Vagina (tissue), 2 donors: ENCODE measurements at regions not wholly inside any gene's neighbourhood (a gene's known extent, or its start where the extent isn't known, plus 50 kb on each side); places are given as distances from the start of the nearest gene placed in this dataset.

Experiments
- DNase-seq, 2 donors: peaks; one replicate each; pipeline ENCODE4 v3.0.0-alpha.2; 2017; ENCODE audit errors: extremely low spot score in 2 of 2
- H3K27ac ChIP-seq: fragments of 200-600 bp; sonication (generic); one replicate; pipeline ENCODE4 v1.5.1; 2019
- H3K27me3 ChIP-seq: fragments of 200-600 bp; sonication (generic); one replicate; pipeline ENCODE4 v1.5.1; 2019
- H3K36me3 ChIP-seq, 2 donors: fragments of 200-600 bp; sonication (generic); one replicate each; pipeline ENCODE4 v1.5.1; 2017 to 2019
- H3K4me1 ChIP-seq: fragments of 200-600 bp; sonication (generic); one replicate; pipeline ENCODE4 v1.5.1; 2019
- H3K4me3 ChIP-seq, 2 donors: fragments of 200-600 bp; sonication (generic); 1 replicate in 1 of 2; 2 replicates in 1 of 2; pipeline ENCODE4 v1.5.1; 2016 to 2019
- H3K9me3 ChIP-seq: fragments of 200-600 bp; sonication (generic); one replicate; pipeline ENCODE4 v1.5.1; 2019
- CTCF ChIP-seq, 3 experiments: fragments of 450-650 bp in 2 of 3; fragments of 200-600 bp in 1 of 3; sonication (generic) in 1 of 3; IDR thresholded peaks; one replicate each; pipeline ENCODE4 v1.5.1; 2017 to 2019; ENCODE audit warnings: antibody characterized with exemption in 3 of 3, mild to moderate bottlenecking in 2 of 3, moderate library complexity in 2 of 3
- POLR2A ChIP-seq, 2 donors: fragments of 450-650 bp; IDR thresholded peaks; one replicate each; pipeline ENCODE4 v1.6.1; 2017; ENCODE audit warnings: antibody characterized with exemption in 2 of 2, mild to moderate bottlenecking in 2 of 2, moderate library complexity in 2 of 2
- POLR2AphosphoS5 ChIP-seq, 2 donors: sonication (generic); formaldehyde crosslinking; IDR thresholded peaks; one replicate each; pipeline ENCODE4 v1.9.0; 2017; ENCODE audit warnings: antibody characterized with exemption in 2 of 2, mild to moderate bottlenecking in 2 of 2, low read depth in 1 of 2; ENCODE audit not compliant: insufficient read depth in 1 of 2
- intact Hi-C: fragments of 100-400 bp; cut with DNase I; formaldehyde crosslinking; loops from one replicate; pipeline ENCODE4 v1.15.1; 2023

- no peaks in the 10 kb centered on the region for H3K27me3 ChIP-seq
- no peaks in the 10 kb centered on the region for H3K9me3 ChIP-seq
- TF ChIP-seq POLR2A (IDR thresholded peaks at IDR 0.05) = no peak
- TF ChIP-seq POLR2AphosphoS5 (IDR thresholded peaks at IDR 0.05; ENCODE audit: insufficient read depth in 1 of 2, low read depth in 1 of 2) = no peak
- no peak for TF ChIP-seq CTCF (IDR thresholded peaks at IDR 0.05)
- intact Hi-C loops = no loop called here
- no peak overlapping the region for H3K27ac ChIP-seq
- no peak overlapping the region for H3K4me3 ChIP-seq
- H3K36me3 ChIP-seq = no peaks in the 10 kb centered on the region
- no peaks in the 10 kb centered on the region for H3K4me1 ChIP-seq
- no peak for DNase-seq
Measured at GRCh38 chr5:124683917-124684555, 62.4 kb downstream of the ZNF608 start.

GRCh38 chr5:124679578-124680199 lies 66.8 kb downstream of the ZNF608 start:
- Histone ChIP-seq H3K27me3 (no peaks in the 10 kb centered on the region), H3K27ac (no peak overlapping the region), H3K9me3 (no peaks in the 10 kb centered on the region), H3K4me1 (peaks cover 23% of the 10 kb centered on the region), H3K4me3 (no peak overlapping the region), H3K36me3 (no peaks in the 10 kb centered on the region)
- no peak for TF ChIP-seq POLR2AphosphoS5 (IDR thresholded peaks at IDR 0.05; ENCODE audit: insufficient read depth in 1 of 2, low read depth in 1 of 2)
- no peak for TF ChIP-seq CTCF (IDR thresholded peaks at IDR 0.05)
- no peak for TF ChIP-seq POLR2A (IDR thresholded peaks at IDR 0.05)
- intact Hi-C loops = no loop called here
- no peak for DNase-seq

- no peak overlapping the region for H3K4me3 ChIP-seq
- no peak for DNase-seq
- peaks cover 23% of the 10 kb centered on the region for H3K4me1 ChIP-seq
- H3K36me3 ChIP-seq = no peaks in the 10 kb centered on the region
- intact Hi-C loops = no loop called here
- TF ChIP-seq POLR2AphosphoS5 (IDR thresholded peaks at IDR 0.05; ENCODE audit: insufficient read depth in 1 of 2, low read depth in 1 of 2) = no peak
- no peak for TF ChIP-seq POLR2A (IDR thresholded peaks at IDR 0.05)
- TF ChIP-seq CTCF (IDR thresholded peaks at IDR 0.05) = no peak
- no peaks in the 10 kb centered on the region for H3K27me3 ChIP-seq
- no peak overlapping the region for H3K27ac ChIP-seq
- no peaks in the 10 kb centered on the region for H3K9me3 ChIP-seq
Measured at GRCh38 chr5:124678922-124679519, 67.4 kb downstream of the ZNF608 start.

- H3K4me1 ChIP-seq = peaks cover 23% of the 10 kb centered on the region
- intact Hi-C loops = no loop called here
Measured at GRCh38 chr5:124678468-124678867, 68.0 kb downstream of the ZNF608 start.

More at GRCh38 chr5:124678468-124678867, 68.0 kb downstream of the ZNF608 start:
- H3K27ac ChIP-seq = peak overlapping the region; percentile 3
- no peak for DNase-seq
- no peaks in the 10 kb centered on the region for H3K9me3 ChIP-seq
- H3K4me3 ChIP-seq = no peak overlapping the region
- H3K36me3 ChIP-seq = no peaks in the 10 kb centered on the region
- H3K27me3 ChIP-seq = no peaks in the 10 kb centered on the region
- no peak for TF ChIP-seq CTCF (IDR thresholded peaks at IDR 0.05)
- TF ChIP-seq POLR2A (IDR thresholded peaks at IDR 0.05) = no peak
- TF ChIP-seq POLR2AphosphoS5 (IDR thresholded peaks at IDR 0.05; ENCODE audit: insufficient read depth in 1 of 2, low read depth in 1 of 2) = no peak
